Hepatocyte (in vitro differentiated cells): ENCODE measurements at regions not wholly inside any gene's neighbourhood (a gene's known extent, or its start where the extent isn't known, plus 50 kb on each side); places are given as distances from the start of the nearest gene placed in this dataset.

Experiments used
- DNase-seq: peaks from one replicate; pipeline ENCODE4 v3.0.0-alpha.2; 2016; ENCODE audit warnings: low spot score
- H2AFZ ChIP-seq: fragments of 200-600 bp; sonication (generic); 2 replicates; pipeline ENCODE4 v1.6.0; 2016; ENCODE audit warnings: antibody characterized with exemption, mild to moderate bottlenecking
- H3K27ac ChIP-seq: fragments of 200-600 bp; sonication (generic); 2 replicates; pipeline ENCODE4 v1.5.1; 2016; ENCODE audit warnings: mild to moderate bottlenecking
- H3K27me3 ChIP-seq: fragments of 200-600 bp; sonication (generic); 2 replicates; pipeline ENCODE4 v1.6.1; 2016
- H3K36me3 ChIP-seq: fragments of 200-600 bp; sonication (generic); replicated peaks from 2 replicates; pipeline ENCODE4 v1.5.1; 2016; ENCODE audit warnings: low read depth; ENCODE audit not compliant: insufficient read depth
- H3K4me1 ChIP-seq: fragments of 200-600 bp; sonication (generic); 2 replicates; pipeline ENCODE4 v1.5.1; 2016; ENCODE audit warnings: mild to moderate bottlenecking, moderate library complexity; ENCODE audit not compliant: insufficient read depth
- H3K4me2 ChIP-seq: fragments of 200-600 bp; sonication (generic); 2 replicates; pipeline ENCODE4 v1.6.0; 2016
- H3K4me3 ChIP-seq: fragments of 200-600 bp; sonication (generic); 2 replicates; pipeline ENCODE4 v1.5.1; 2016; ENCODE audit warnings: mild to moderate bottlenecking
- H3K79me2 ChIP-seq: fragments of 200-600 bp; sonication (generic); 2 replicates; pipeline ENCODE4 v1.6.0; 2017; ENCODE audit warnings: mild to moderate bottlenecking
- H3K9me2 ChIP-seq: fragments of 200-600 bp; sonication (generic); replicated peaks from 2 replicates; pipeline ENCODE4 v1.6.0; 2017; ENCODE audit warnings: mild to moderate bottlenecking; ENCODE audit not compliant: insufficient read depth
- H3K9me3 ChIP-seq: fragments of 200-600 bp; sonication (generic); 2 replicates; pipeline ENCODE4 v1.5.1; 2016; ENCODE audit warnings: low read depth, mild to moderate bottlenecking
- H4K20me1 ChIP-seq: fragments of 200-600 bp; sonication (generic); 2 replicates; pipeline ENCODE4 v1.6.0; 2016; ENCODE audit warnings: mild to moderate bottlenecking; ENCODE audit not compliant: insufficient read depth, poor library complexity, severe bottlenecking
- CTCF ChIP-seq: fragments of 200-600 bp; sonication (generic); IDR thresholded peaks from 2 replicates; pipeline ENCODE4 v1.5.1; 2016; ENCODE audit warnings: antibody characterized with exemption, mild to moderate bottlenecking; ENCODE audit not compliant: poor library complexity
- EZH2 ChIP-seq: fragments of 200-600 bp; sonication (generic); IDR thresholded peaks from 2 replicates; pipeline ENCODE4 v1.6.1; 2016; ENCODE audit warnings: antibody characterized with exemption, mild to moderate bottlenecking, borderline replicate concordance
- EZH2phosphoT487 ChIP-seq: fragments of 200-600 bp; sonication (generic); IDR thresholded peaks from one replicate; pipeline ENCODE4 v1.6.1; 2018; ENCODE audit warnings: antibody characterized with exemption, mild to moderate bottlenecking, low read depth, moderate library complexity; ENCODE audit not compliant: unreplicated experiment, severe bottlenecking
- WGBS: methylation state at CpG from one replicate; pipeline ENCODE4 v1.1.6; 2016; ENCODE audit warnings: low lambda C conversion rate; ENCODE audit errors: missing lambda C conversion rate; 5-methylcytosine and 5-hydroxymethylcytosine counted together

GRCh38 chr18:50444539-50444938, 69.7 kb downstream of the SKA1 start:
- H3K27ac ChIP-seq, result no peak overlapping the region
- H4K20me1 ChIP-seq, result no peaks in the 10 kb centered on the region
- H3K9me3 ChIP-seq, result no peaks in the 10 kb centered on the region
- no peaks in the 10 kb centered on the region for H3K36me3 ChIP-seq
- WGBS, result 90% methylated on average over 2 of the region's 2 CpGs
- no peak overlapping the region for H3K4me3 ChIP-seq
- no peaks in the 10 kb centered on the region for H3K9me2 ChIP-seq
- DNase-seq, result no peak
- H3K4me1 ChIP-seq, result peaks cover 10% of the 10 kb centered on the region
- no peak overlapping the region for H2AFZ ChIP-seq
- H3K4me2 ChIP-seq, result no peak overlapping the region
- H3K79me2 ChIP-seq, result no peaks in the 10 kb centered on the region
- no peak for TF ChIP-seq CTCF
- no peak for TF ChIP-seq EZH2
- TF ChIP-seq EZH2phosphoT487, result no peak
- H3K27me3 ChIP-seq, result no peaks in the 10 kb centered on the region

GRCh38 chr18:50446629-50447028, 71.8 kb downstream of the SKA1 start:
- Histone ChIP-seq H3K27me3 (no peaks in the 10 kb centered on the region), H3K36me3 (no peaks in the 10 kb centered on the region), H2AFZ (no peak overlapping the region), H3K4me1 (peaks cover 10% of the 10 kb centered on the region), H3K4me3 (no peak overlapping the region), H3K79me2 (no peaks in the 10 kb centered on the region), H3K9me2 (no peaks in the 10 kb centered on the region), H4K20me1 (no peaks in the 10 kb centered on the region), H3K9me3 (no peaks in the 10 kb centered on the region), H3K4me2 (no peak overlapping the region), H3K27ac (no peak overlapping the region)
- no peak for DNase-seq
- 86% methylated on average over 2 of the region's 2 CpGs for WGBS
- no peak for TF ChIP-seq EZH2phosphoT487
- TF ChIP-seq EZH2, result no peak

- no peak overlapping the region for H2AFZ ChIP-seq
- peak overlapping the region; percentile 25 for H3K4me2 ChIP-seq
- H3K27me3 ChIP-seq, result no peaks in the 10 kb centered on the region
- H3K36me3 ChIP-seq, result no peaks in the 10 kb centered on the region
- H3K27ac ChIP-seq, result no peak overlapping the region
- no peak for DNase-seq
- H3K9me2 ChIP-seq, result no peaks in the 10 kb centered on the region
- no peaks in the 10 kb centered on the region for H4K20me1 ChIP-seq
- H3K4me1 ChIP-seq, result peaks cover 10% of the 10 kb centered on the region
- H3K9me3 ChIP-seq, result no peaks in the 10 kb centered on the region
- no peak overlapping the region for H3K4me3 ChIP-seq
- no peaks in the 10 kb centered on the region for H3K79me2 ChIP-seq
- TF ChIP-seq EZH2, result no peak
- TF ChIP-seq CTCF, result no peak
- no peak for TF ChIP-seq EZH2phosphoT487
- WGBS, result 80% methylated on average over 5 of the region's 5 CpGs
Observed at GRCh38 chr18:50447102-50447741, 72.4 kb downstream of the SKA1 start.

GRCh38 chr18:50447952-50448351, 73.1 kb downstream of the SKA1 start:
- no peak overlapping the region for H3K27ac ChIP-seq
- H3K9me2 ChIP-seq, result no peaks in the 10 kb centered on the region
- DNase-seq, result no peak
- peak overlapping the region; percentile 25 for H3K4me2 ChIP-seq
- no peaks in the 10 kb centered on the region for H3K36me3 ChIP-seq
- H4K20me1 ChIP-seq, result no peaks in the 10 kb centered on the region
- TF ChIP-seq CTCF, result no peak
- TF ChIP-seq EZH2phosphoT487, result no peak
- TF ChIP-seq EZH2, result no peak
- H3K4me3 ChIP-seq, result no peak overlapping the region
- WGBS, result 50% methylated on average over 1 of the region's 1 CpG
- H3K27me3 ChIP-seq, result no peaks in the 10 kb centered on the region
- H3K9me3 ChIP-seq, result no peaks in the 10 kb centered on the region
- H2AFZ ChIP-seq, result no peak overlapping the region
- no peaks in the 10 kb centered on the region for H3K79me2 ChIP-seq
- H3K4me1 ChIP-seq, result peaks cover 10% of the 10 kb centered on the region
